GM18507 (cell line): ENCODE measurements at regions not wholly inside any gene's neighbourhood (a gene's known extent, or its start where the extent isn't known, plus 50 kb on each side); places are given as distances from the start of the nearest gene placed in this dataset.
"Not testable (repeated sequence)": the region's sequence is repeated elsewhere in the genome, so short reads cannot be mapped to it uniquely, and the experiment has no call there.

ENCODE experiments used
- DNase-seq: peaks from one replicate; pipeline ENCODE4 v3.0.0; 2011; ENCODE audit warnings: low read depth; ENCODE audit not compliant: insufficient read length; ENCODE audit errors: extremely low spot score
- FAIRE-seq: peaks from 2 replicates; lab custom pipeline; 2011; peaks lifted over from hg19 to GRCh38; lab: Jason Lieb, UNC

DNA sequence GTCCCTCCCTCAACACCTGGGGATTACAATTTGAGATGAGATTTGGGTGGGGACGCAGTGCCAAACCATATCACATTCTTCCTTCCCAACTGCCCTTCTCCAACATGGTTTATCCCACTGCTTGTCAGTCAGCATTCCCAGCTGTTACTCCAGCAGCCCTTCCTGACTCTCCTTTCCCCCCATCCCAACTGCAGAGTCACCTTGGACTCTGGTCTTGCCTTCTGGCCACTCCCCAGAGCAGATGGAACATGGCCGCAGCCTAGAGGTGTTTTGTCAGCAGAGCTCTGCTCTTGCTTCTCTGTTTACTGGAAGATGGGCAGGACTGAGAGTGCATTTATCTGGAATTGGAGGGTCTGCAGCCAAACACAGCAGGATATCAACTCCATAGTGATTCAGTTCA is 51.2 kb upstream of the MEX3C start:
- FAIRE-seq (no peak), DNase-seq (no peak)

DNA sequence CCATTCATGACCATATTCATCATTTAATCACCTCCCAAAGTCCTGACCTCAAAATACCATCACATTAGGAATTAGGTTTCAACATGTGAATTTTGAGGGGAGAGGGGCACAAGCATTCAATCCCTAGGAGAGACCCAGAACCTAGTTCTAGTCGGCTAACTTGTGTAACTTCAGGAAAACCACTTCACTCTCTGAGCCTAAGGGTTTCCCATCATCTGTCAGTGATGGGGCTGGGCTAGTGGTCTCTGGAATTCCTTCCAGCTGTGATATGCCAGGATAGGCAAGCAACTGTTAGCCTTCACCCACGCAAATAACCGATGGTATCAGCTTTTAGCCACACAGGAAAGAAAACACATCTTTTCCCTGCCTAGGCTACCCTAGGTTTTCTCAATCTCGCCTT is 52.5 kb upstream of the MEX3C start:
- no peak for FAIRE-seq
- no peak for DNase-seq

DNA sequence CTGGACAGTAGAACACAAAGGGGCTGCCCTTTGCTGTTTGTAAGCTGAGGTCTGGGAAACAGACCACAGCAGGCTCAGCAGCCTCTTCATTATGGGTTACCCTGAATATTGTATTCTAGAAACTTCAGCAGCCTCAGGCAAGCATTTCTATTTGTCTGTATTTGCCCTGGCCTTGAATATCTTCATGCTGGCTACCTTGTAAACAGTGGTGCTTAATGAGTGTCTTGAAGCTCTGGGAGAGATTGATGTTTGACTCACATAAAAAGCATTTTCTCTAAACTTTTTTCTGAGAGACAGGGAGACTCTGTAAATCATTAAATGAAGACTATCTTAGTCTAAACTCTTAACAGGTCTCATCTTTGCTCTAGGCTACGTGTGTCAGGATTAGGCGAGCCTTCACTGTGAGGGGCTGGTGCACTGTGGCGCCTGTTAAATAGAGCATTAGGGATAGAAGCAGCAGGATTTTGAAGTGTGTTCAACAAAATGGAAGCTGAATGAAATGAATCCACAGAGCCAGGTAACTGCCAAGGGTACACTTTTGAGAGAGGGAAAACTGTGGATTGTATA is 53.1 kb upstream of the MEX3C start:
- DNase-seq (no peak), FAIRE-seq (no peak)

DNA sequence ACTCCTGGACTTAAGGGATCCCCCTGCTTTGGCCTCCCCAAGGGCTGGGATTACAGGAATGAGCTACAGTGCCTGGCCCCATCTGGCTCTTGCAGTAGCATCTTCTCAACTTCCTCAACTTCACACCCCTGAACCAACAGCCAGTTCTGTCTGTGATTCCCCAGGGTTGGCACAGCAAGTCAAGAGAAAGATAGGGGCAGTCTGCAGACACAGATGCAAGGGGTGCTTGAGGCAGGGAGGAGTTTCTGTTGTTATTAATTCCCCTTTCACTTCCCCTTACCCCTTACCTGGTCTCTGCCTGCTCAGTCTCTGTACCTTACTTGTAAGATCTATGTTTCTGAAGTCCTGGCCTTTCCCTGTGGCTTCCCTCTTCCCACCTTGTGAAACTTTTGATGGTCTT is 54.1 kb upstream of the MEX3C start:
- FAIRE-seq (peak; percentile 81), DNase-seq (no peak)

DNA sequence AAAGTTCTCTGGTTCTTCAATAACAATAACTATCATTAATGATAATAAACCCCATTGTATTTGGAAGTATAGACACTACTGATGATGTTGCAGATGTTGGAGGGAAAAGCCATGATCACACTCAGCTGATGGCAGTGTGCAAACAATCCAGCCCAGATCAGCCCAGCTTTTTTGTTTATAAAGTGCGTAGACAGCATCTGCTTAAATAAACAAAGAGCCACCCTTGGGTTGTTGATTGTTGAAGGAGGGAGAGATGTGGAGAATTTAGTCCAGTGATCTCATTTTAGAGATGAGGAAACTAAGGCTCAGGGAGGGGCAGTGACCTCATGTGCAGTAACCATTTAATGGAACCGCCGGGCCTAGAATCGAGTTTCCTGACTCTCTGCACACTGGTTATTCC is 56.0 kb upstream of the MEX3C start:
- FAIRE-seq, result no peak
- DNase-seq, result no peak

DNA sequence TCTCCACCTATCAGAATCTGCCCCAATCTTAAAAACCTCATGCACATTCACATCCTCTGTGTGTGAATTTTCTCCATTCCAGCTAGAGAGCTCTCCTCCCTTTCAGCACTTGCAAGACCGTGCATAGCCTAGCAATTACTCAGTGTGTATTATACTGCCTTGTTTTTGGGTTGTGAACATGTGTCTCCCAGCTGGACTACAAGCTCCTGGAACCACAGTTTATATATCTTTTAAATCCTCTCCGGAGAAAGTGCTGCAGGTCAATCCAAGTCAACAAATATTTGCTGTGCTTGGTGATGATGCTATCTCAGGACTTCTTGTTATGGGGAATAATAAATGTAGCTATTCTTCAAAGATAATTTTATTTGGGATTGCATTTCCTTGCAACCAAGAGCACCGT is 58.2 kb upstream of the MEX3C start:
- no peak for DNase-seq
- FAIRE-seq, result no peak

DNA sequence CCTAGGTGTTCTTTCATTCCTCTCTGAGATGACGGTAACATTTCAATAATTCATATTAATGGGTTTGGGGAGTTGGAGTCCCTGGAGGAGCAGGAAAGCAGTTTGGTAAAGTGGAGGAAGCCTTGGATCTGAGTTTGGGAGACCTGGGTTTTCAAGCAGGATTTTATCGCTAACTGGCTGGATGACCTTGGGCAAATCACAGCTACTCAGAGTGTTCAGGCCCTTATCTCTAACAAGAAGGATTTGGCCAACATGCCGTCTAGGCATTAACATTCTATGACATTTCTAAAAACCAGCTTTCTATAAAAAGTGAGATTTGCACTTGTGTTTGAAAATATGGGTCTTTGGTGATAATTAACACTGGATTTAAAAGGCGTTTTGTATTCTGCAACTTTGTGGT is 59.7 kb upstream of the MEX3C start:
- FAIRE-seq (no peak), DNase-seq (no peak)

DNA sequence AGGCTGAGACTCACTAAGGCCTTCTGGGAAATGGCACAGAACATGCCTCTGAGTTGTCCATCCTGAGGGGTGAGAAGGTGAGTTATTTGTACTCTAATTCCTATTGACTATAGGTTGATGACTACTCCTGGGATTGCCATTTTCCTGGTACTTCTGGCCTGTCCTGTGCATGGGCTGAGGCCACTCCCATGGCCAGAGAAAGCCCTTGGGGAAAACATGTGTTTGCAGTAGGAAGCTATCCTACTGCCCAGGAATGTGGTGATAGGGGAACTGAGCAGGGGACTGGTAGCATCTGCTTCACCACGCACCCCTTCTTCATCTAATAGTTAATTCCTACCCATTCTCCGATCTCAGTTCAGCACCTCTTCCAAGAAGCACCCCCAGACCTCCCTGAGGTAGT is 62.6 kb upstream of the MEX3C start:
- FAIRE-seq, result no peak
- no peak for DNase-seq

DNA sequence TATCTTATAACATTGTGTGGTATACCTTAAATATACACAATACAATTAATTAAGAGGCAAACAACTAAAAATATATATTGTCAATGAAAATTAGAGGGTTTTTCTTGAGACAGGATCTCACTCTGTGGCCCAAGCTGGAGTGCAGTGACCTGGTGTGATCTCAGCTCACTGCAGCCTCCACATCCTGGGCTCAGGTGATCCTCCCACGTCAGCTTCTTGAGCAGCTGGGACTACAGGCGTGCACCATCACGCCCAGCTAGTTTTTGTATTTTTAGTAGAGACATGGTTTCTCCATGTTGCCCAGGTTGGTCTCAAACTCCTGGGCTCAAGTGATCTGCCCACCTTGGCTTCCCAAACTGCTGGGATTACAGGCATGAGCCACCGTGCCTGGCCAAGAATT is 68.6 kb upstream of the MEX3C start:
- DNase-seq, FAIRE-seq: not testable (repeated sequence)

DNA sequence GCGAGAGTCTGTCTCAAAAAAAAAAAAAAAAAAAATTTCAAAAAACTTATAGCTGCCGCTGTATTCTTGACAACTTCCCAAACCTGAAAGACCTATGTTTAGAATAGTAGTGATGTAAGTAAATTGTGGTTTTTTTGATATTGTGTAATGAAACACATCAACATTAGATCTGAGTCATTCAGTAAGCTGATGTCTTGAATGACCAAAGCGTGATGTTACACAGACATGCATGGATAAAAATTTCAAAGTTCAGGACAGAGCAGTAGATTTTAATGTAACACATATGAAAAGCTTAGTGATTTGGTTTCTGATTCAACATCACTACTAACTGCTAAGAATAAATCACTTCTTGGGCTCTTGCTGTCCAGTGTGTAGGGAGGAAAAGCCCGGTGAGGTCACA is 69.3 kb upstream of the MEX3C start:
- FAIRE-seq, result no peak
- DNase-seq, result no peak

DNA sequence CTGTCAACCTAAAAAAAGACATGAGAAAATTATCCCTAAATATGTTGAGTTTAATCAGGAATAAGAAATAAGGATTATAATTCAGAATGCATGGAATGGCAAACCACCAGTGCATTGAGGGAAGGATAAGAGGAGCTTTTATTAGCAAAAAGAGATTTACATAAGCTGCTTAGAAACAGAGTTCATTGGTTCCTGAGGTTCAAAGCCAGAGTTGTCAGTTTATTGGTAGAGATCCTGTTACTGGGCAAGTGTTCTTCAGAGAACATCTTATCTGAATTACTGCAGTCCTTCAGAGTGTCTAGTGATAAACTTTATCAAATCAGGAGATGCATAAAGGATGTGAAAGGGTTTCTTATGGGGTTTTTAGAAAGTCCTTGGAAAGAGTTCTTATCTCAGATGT is 76.0 kb upstream of the MEX3C start:
- FAIRE-seq, result no peak

DNA sequence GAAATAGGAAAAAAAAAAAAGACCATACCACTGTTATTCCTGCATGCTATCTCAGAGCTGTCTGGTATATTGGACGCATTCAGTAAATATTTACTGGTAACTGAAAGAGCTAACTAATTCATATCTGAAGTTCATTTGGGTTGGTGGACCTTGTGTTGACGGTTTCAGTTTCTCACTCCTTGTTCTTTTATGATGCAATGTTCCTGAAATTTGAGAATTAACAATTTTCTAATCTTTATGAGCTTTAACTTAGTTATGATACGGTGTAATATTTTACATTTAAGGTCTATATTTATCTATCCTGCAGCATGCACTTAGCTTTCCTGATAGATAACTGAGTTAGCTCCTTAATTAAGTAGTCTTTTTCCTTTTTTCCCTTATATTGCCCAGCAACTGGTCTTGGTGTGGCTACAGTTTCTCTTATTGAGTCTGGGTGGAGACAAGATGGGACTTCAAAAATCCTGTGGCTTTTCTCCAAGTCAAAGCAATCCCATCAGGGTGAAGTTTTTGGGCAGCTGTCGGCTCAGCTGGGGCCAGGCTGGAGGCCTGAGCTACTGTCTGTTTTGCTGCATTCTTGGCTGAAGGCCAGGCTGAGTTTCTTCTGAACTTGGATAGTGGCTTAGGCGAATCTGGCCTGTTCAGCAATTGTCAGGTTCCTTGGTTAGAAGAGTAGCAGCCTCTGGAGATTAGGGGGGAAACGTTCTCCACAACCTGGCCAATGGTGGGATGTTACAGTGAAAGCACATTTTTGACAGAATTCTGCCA is 78.4 kb upstream of the MEX3C start:
- FAIRE-seq, result no peak
- DNase-seq, result no peak

More for the DNA sequence above, 76.0 kb upstream of the MEX3C start:
- DNase-seq, result no peak

DNA sequence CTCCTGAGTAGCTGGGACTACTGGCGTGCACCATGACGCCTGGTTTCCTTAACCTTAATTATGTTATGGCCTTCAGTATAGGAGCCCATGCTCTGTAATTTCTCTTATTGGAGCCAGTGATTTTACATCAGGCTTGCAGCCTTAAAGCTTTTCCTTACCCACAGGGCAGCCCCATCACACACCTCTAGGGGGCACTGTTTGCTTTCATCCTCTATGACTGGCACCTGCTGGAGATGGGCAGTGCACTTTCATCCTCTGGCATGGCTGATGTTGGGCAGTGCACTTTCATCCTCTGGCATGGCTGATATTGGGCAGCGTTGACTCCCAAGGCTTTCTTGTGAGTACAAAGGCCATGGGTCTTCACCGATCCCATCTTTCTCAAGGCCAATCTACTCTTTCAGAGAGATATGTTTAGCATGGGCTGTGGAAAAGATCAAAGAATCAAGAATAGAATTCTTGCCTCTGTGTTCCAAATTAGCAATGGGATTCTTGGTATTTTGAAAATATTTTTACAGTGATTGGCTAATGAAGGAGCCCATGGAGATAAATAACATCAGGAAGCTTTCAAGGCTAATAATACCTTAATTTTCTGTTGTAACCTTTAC is 80.7 kb upstream of the MEX3C start:
- DNase-seq (peak; percentile 8), FAIRE-seq (peak; percentile 52)

DNA sequence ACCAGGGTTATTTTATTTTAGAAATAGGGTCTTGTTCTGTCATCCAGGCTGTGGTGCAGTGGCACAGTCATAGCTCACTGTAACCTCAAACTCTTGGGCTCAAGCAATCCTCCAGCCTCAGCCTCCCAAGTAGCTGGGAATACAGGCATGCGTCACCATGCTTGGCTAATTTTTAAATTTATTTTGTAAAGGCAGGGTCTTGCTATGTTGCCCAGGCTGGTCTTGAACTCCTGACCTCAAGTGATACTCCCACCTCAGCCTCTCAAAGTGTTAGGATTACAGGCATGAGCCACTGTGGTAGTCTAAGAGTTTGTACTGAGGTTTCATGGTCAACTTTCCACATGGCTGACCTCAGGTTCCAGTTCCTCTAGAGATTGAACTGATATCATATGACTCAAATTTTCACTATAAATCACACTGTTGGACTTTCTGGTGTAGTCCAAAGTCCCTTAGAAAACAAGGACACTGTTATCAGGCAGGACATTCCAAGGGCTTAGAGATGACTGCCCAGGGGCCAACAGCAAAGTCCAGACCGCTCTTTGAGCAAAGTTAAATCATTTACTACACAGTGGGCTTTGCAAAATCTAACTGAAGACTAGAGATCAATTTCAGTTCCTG is 82.0 kb upstream of the MEX3C start:
- no peak for FAIRE-seq
- DNase-seq, result no peak

DNA sequence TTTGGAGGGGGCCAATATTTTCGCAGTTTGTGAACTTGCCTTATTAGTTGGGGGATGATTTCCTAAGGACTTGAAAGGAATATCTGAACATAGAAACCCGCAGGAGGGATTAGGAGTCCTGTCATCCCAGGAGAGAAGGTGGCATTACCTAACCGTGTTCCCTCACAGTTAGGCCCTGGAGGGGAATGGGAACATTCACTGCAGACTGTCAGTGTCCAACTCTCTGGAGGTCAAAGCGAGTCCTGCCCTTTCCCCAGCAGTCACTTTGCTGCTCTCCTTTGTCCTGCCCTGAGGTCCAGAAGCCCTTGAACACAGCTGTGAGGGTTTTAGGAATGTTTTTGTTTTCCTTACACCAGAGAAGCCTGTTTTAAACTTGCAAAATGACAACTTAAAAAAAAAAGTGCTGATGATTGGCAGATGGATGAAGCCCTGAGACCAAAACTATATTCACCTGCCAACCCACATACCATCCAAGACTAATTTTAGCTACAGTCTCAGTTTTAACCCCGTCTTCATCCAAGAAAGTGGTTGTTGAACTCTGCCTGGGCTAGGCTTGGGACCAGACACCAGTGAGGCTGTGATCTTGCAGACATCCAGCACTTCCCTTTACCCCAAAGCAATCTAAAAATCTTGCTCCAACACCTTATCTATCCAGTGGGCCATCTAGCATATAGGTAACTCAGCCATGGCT is 90.5 kb upstream of the MEX3C start:
- DNase-seq (no peak), FAIRE-seq (no peak)

DNA sequence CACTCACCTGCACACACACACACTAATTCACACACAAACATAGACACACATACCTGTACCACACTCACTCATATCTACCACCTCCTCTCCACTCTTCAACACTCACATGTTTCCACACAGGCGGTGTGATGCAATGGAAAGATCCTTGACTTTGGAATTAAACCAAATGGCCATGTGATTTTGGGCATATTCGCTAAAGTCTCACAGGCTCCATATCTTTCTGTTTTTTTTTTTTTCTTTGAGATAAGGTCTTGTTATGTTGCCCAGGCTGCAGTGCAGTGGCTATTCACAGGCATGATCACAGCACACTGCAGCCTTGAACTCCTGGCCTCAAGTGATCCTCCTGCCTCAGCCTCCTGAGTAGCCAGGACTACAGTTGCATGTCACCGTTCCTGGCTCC is 91.1 kb upstream of the MEX3C start:
- FAIRE-seq (no peak), DNase-seq (no peak)

DNA sequence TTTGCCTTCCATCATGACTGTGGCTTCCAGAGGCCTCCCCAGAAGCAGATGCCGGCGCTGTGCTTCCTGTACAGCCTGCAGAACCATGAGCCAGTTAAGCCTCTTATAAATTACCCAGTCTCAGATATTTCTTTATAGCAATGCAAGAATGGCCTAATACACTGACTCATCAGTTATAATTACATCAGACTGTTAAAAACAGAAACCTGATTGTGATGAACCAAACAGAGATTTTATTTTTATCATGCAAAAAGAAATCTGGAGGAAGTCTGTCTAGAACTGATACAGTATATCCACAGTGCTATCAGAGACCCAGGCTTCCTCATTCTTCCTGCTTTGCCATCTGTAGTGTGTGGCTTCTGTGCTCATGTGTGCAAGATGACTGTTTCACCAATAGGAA is 93.4 kb upstream of the MEX3C start:
- FAIRE-seq, result no peak
- no peak for DNase-seq

DNA sequence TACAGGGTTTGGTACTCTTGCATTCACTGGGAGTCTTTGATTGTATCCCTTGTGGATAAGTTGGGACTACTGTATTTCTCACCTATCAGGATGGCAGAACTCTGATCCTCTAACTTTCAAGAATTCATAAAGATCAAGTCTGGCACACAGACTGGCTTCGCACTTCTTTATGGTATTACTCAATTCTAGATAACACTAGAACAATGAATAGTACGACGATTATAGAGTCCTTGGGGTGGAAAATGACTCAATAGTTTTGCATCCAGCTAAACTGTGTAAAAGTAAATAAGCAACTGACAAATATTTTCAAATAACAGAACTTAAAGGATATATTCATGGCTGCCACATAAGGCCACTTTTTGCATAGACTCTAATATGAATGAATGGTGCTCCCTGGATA is 103.4 kb upstream of the MEX3C start:
- DNase-seq (no peak), FAIRE-seq (no peak)

DNA sequence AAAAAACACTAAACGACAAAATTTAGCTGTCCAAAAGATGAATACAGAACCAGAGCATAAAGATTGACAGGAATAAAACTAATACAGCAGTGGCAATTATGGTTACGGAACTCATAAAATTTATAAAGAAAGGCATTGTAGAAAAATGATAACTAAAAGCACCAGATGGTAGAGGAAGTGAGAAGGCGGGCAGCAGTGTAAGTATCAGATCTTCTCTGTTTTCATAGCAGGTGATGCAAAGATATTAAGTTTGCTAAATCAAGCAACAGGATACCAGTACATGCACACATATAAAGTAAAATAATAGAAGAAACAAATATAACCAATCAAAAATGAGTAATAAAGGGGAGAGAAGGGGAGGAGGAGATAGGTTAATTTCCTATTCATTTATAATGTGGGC is 103.9 kb upstream of the MEX3C start:
- DNase-seq (no peak), FAIRE-seq (no peak)

DNA sequence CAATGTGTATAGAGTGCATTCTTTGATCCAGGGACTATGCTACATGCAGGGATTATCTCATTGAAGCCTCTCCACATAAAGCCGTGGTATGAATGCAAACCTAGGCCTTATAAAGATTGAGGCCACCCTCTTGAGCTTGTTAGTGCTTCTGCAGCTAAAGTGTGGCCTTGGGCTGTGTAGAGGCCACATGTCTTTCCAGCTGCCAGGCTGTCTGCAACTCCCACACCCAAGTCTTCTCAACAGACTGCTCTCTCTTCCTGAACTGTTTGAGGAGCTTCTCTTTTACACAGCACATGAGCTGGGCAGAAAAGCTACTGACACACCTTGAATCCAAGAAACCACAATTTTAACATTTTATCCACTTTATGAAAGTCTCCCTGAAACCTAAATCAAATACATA is 119.2 kb upstream of the MEX3C start:
- FAIRE-seq (no peak), DNase-seq (no peak)
